PC-3 (cell line): ENCODE measurements at regions not wholly inside any gene's neighbourhood (a gene's known extent, or its start where the extent isn't known, plus 50 kb on each side); places are given as distances from the start of the nearest gene placed in this dataset.
"Not testable (repeated sequence)": the region's sequence is repeated elsewhere in the genome, so short reads cannot be mapped to it uniquely, and the experiment has no call there.

Source experiments
- CTCF ChIP-seq: fragments of 300-600 bp; sonication (generic); conservative IDR thresholded peaks from 2 replicates; pipeline ENCODE4 v1.5.1; 2017; ENCODE audit warnings: antibody characterized with exemption, low read depth, mild to moderate bottlenecking, low read length
- EZH2 ChIP-seq: fragments of 300-600 bp; sonication (generic); IDR thresholded peaks from one replicate; pipeline ENCODE4 v1.6.1; 2017; ENCODE audit warnings: antibody characterized with exemption, mild to moderate bottlenecking, low read length; ENCODE audit not compliant: unreplicated experiment

DNA sequence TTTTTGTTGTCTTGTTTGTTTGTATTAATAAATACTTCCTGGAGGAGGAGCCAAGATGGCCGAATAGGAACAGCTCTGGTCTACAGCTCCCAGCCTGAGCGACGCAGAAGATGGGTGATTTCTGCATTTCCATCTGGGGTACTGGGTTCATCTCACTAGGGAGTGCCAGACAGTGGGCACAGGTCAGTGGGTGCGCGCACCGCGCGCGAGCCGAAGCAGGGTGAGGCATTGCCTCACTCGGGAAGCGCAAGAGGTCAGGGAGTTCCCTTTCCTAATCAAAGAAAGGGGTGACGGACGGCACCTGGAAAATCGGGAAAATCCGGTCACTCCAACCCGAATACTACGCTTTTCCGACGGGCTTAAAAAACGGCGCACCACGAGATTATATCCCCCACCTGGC lies 786.8 kb downstream of the SI start:
- not testable (repeated sequence) for TF ChIP-seq CTCF, EZH2
